Stimulated activated CD4-positive, alpha-beta T cell treated with anti-CD3 and anti-CD28 coated beads, Interleukin-12 subunit alpha, Interleukin-12 subunit beta, amount 100 ng/mL, for 24 hours (primary cell): ENCODE measurements at regions not wholly inside any gene's neighbourhood (a gene's known extent, or its start where the extent isn't known, plus 50 kb on each side); places are given as distances from the start of the nearest gene placed in this dataset.
"Not testable (repeated sequence)": the region's sequence is repeated elsewhere in the genome, so short reads cannot be mapped to it uniquely, and the experiment has no call there.

Source experiments
- DNase-seq, 2 experiments: peaks; one replicate each; pipeline ENCODE4 v3.0.0-alpha.2; 2020; ENCODE audit warnings: low read depth in 2 of 2

- no peak for DNase-seq
These were observed 234.2 kb upstream of the MAF start for GRCh38 chr16:79834720-79835119.

- not testable (repeated sequence) for DNase-seq
These were observed 233.5 kb upstream of the MAF start for GRCh38 chr16:79834003-79834402.

GRCh38 chr16:79833559-79833958, 233.0 kb upstream of the MAF start:
- DNase-seq, result no peak

- no peak for DNase-seq
These were observed 226.4 kb upstream of the MAF start for GRCh38 chr16:79826732-79827475.

GRCh38 chr16:79825002-79825401, 224.5 kb upstream of the MAF start:
- DNase-seq, result no peak

- DNase-seq, result no peak
These were observed 223.1 kb upstream of the MAF start for GRCh38 chr16:79823639-79824038.

GRCh38 chr16:79821911-79822310, 221.4 kb upstream of the MAF start:
- DNase-seq, result no peak

GRCh38 chr16:79816081-79816497, 215.6 kb upstream of the MAF start:
- no peak for DNase-seq

- no peak for DNase-seq
These were observed 214.5 kb upstream of the MAF start for GRCh38 chr16:79815049-79815448.

GRCh38 chr16:79814124-79814523, 213.6 kb upstream of the MAF start:
- DNase-seq, result no peak

- DNase-seq, result no peak
These were observed 211.0 kb upstream of the MAF start for GRCh38 chr16:79811541-79811940.

- no peak for DNase-seq
These were observed 210.1 kb upstream of the MAF start for GRCh38 chr16:79810449-79811189.

GRCh38 chr16:79809376-79809775, 208.8 kb upstream of the MAF start:
- DNase-seq, result no peak

- DNase-seq, result no peak
These were observed 208.2 kb upstream of the MAF start for GRCh38 chr16:79808731-79809130.

GRCh38 chr16:79806757-79807156, 206.2 kb upstream of the MAF start:
- DNase-seq, result no peak

- DNase-seq, result no peak
These were observed 205.1 kb upstream of the MAF start for GRCh38 chr16:79805621-79806020.

GRCh38 chr16:79801646-79802045, 201.1 kb upstream of the MAF start:
- no peak for DNase-seq

- DNase-seq, result no peak
These were observed 199.6 kb upstream of the MAF start for GRCh38 chr16:79800016-79800608.

GRCh38 chr16:79798416-79799053, 198.0 kb upstream of the MAF start:
- no peak for DNase-seq

GRCh38 chr16:79797486-79797885, 196.9 kb upstream of the MAF start:
- DNase-seq, result no peak

- no peak for DNase-seq
These were observed 195.0 kb upstream of the MAF start for GRCh38 chr16:79795556-79795955.

GRCh38 chr16:79794941-79795340, 194.4 kb upstream of the MAF start:
- no peak for DNase-seq
